ENCODE measurements at regions not wholly inside any gene's neighbourhood (a gene's known extent, or its start where the extent isn't known, plus 50 kb on each side); places are given as distances from the start of the nearest gene placed in this dataset.

- TF ChIP-seq POLR2AphosphoS5 (IDR thresholded peaks at IDR 0.05) (no peak), CTCF (IDR thresholded peaks at IDR 0.05) (no peak), POLR2A (IDR thresholded peaks at IDR 0.05) (no peak), EP300 (IDR thresholded peaks at IDR 0.05; ENCODE audit: low read depth) (no peak)
- WGBS, 2 donors (ENCODE audit: low coverage in 1 of 2), result 70 to 72% methylated on average over 4 of the region's 4 CpGs
- intact Hi-C loops (cut with DNase I; ENCODE audit: low total_unique reads), result no loop called here
- no peaks in the 10 kb centered on the region for H3K9me3 ChIP-seq
- H3K36me3 ChIP-seq, result no peaks in the 10 kb centered on the region
- no peaks in the 10 kb centered on the region for H3K4me1 ChIP-seq
- H3K27ac ChIP-seq, result no peak overlapping the region
- in situ Hi-C loops (cut with MboI; ENCODE audit: low pct_ligation_motif_present in 1 of 4, low pct_unique_long_range_greater_than_20kb in 1 of 4, low sequenced_read_pairs in 3 of 4), result no loop called here
- no peak for DNase-seq
- no peak overlapping the region for H3K4me3 ChIP-seq
- H3K27me3 ChIP-seq, result no peaks in the 10 kb centered on the region
Measured at GRCh38 chr4:44871133-44871532, 144.8 kb upstream of the GNPDA2 start.

GRCh38 chr4:44869985-44870384 is 143.6 kb upstream of the GNPDA2 start:
- in situ Hi-C loops (cut with MboI; ENCODE audit: low pct_ligation_motif_present in 1 of 4, low pct_unique_long_range_greater_than_20kb in 1 of 4, low sequenced_read_pairs in 3 of 4), result no loop called here
- no peak overlapping the region for H3K4me3 ChIP-seq
- no peak overlapping the region for H3K27ac ChIP-seq
- no peak for DNase-seq
- WGBS, 2 donors (ENCODE audit: low coverage in 1 of 2), result 67 to 100% methylated on average over 1 of the region's 2 CpGs
- TF ChIP-seq POLR2AphosphoS5 (IDR thresholded peaks at IDR 0.05) (no peak), EP300 (IDR thresholded peaks at IDR 0.05; ENCODE audit: low read depth) (no peak), CTCF (IDR thresholded peaks at IDR 0.05) (no peak), POLR2A (IDR thresholded peaks at IDR 0.05) (no peak)
- intact Hi-C loops (cut with DNase I; ENCODE audit: low total_unique reads), result no loop called here
- no peaks in the 10 kb centered on the region for H3K27me3 ChIP-seq
- H3K36me3 ChIP-seq, result no peaks in the 10 kb centered on the region
- H3K9me3 ChIP-seq, result no peaks in the 10 kb centered on the region
- no peaks in the 10 kb centered on the region for H3K4me1 ChIP-seq

GRCh38 chr4:44869222-44869882 is 143.0 kb upstream of the GNPDA2 start:
- no peak for DNase-seq
- H3K4me3 ChIP-seq, result no peak overlapping the region
- intact Hi-C loops (cut with DNase I; ENCODE audit: low total_unique reads) (no loop called here), in situ Hi-C loops (cut with MboI; ENCODE audit: low pct_ligation_motif_present in 1 of 4, low pct_unique_long_range_greater_than_20kb in 1 of 4, low sequenced_read_pairs in 3 of 4) (no loop called here)
- no peaks in the 10 kb centered on the region for H3K4me1 ChIP-seq
- no peaks in the 10 kb centered on the region for H3K9me3 ChIP-seq
- no peaks in the 10 kb centered on the region for H3K36me3 ChIP-seq
- TF ChIP-seq POLR2A (IDR thresholded peaks at IDR 0.05) (no peak), CTCF (IDR thresholded peaks at IDR 0.05) (no peak), POLR2AphosphoS5 (IDR thresholded peaks at IDR 0.05) (no peak)
- H3K27me3 ChIP-seq, result no peaks in the 10 kb centered on the region
- 88% methylated on average over 2 of the region's 2 CpGs; no CpG with 5 or more reads in 1 of the 2 donors for WGBS, 2 donors (ENCODE audit: low coverage in 1 of 2)
- no peak overlapping the region for H3K27ac ChIP-seq

GRCh38 chr4:44861756-44862155 is 135.4 kb upstream of the GNPDA2 start:
- DNase-seq, result no peak
- no peaks in the 10 kb centered on the region for H3K9me3 ChIP-seq
- H3K27me3 ChIP-seq, result no peaks in the 10 kb centered on the region
- no peak for TF ChIP-seq POLR2A (IDR thresholded peaks at IDR 0.05)
- TF ChIP-seq EP300 (IDR thresholded peaks at IDR 0.05; ENCODE audit: low read depth), result no peak
- no peak for TF ChIP-seq POLR2AphosphoS5 (IDR thresholded peaks at IDR 0.05)
- no peak for TF ChIP-seq CTCF (IDR thresholded peaks at IDR 0.05)
- no peak overlapping the region for H3K27ac ChIP-seq
- in situ Hi-C loops (cut with MboI; ENCODE audit: low pct_ligation_motif_present in 1 of 4, low pct_unique_long_range_greater_than_20kb in 1 of 4, low sequenced_read_pairs in 3 of 4) (no loop called here), intact Hi-C loops (cut with DNase I; ENCODE audit: low total_unique reads) (no loop called here)
- no peaks in the 10 kb centered on the region for H3K36me3 ChIP-seq
- no peaks in the 10 kb centered on the region for H3K4me1 ChIP-seq
- H3K4me3 ChIP-seq, result no peak overlapping the region
